ENCODE measurements at regions not wholly inside any gene's neighbourhood (a gene's known extent, or its start where the extent isn't known, plus 50 kb on each side); places are given as distances from the start of the nearest gene placed in this dataset.

DNA sequence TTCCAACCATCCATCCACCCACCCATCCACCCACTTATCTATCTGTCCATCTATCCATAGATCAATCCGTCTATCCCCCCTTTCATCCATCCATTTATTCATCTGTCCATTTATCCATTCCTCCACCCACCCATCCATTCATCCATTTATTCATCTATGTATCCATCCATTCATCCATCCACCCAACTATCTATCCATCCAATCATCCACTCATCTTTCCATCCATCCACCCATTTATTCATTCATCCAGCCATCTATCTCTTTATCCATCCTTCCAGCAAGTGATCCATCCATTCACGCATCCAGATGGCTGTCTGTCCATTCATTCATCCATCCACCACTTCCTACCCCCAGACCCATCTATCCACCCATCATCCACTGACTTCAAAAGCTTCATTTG, 84.0 kb upstream of the CD99 start:
- no peak for DNase-seq

DNA sequence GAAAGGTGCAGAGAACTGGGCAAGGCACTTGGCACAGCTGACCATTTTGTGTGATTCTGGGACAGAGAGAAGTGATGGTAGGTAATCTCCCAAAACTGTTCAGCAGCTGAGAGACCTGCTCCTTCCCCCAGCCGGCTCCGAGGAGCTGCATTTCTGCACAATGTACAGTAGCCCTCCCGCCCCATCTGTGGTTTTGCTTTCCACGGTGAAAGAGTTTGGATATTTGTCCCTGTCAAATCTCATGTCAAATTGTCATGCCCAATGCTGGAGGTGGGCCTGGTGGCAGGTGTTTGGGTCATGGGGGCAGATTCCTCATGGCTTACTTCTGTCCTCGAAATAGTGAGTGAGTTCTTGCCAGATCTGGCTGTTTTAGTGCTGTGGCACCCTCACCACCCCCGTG, 90.5 kb upstream of the CD99 start:
- no peak for DNase-seq

DNA sequence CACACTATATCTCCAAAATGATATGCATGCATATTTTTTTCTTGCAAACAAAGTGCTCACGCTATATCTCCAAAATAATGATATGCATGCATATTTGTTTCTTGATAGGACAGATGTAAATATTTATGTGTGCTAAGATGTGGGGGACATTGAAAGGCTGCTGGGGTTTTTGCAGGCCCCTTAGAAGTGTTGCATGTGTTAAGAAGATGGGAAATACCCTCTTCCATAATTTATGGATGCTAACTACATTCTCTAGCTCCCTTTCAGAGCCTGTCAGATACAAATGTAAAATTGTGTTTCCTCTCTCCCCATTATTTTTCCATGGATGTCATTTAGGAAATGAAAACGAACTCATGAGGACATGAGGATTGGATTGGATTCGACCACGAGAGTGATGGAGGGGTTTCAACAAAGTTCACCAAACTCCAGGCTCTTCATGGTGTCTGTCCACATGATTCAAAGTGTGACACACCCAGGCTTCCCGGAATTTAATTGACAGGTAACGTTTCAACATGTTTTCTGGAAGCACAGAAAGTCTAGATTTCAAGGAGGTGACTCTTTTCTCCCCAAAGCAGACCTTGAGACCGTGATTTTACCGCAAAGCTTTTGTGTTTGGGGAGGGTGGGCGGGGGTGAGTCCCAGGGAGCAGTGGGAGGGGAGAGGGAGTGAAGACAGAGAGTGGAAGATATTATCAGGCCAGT, 94.4 kb upstream of the CD99 start:
- no peak for DNase-seq

DNA sequence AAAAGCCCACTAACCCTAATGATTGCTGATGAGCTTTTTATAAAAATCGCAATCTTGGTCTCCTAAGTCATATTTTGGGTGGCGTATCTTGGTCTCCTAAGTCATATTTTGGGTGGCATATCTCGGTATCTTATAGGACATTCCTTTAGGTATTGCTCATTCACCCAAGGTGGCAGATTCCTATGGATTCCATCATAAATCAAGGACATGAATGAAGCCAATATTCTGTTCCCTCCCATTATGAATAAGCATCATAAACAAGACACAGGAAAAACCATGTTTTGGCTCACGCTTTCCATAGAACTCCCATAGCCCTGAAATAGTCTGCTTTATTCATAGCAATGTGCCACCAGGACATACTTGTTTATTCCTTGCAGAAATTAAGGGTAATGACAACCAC, 95.0 kb upstream of the CD99 start:
- no peak for DNase-seq

DNA sequence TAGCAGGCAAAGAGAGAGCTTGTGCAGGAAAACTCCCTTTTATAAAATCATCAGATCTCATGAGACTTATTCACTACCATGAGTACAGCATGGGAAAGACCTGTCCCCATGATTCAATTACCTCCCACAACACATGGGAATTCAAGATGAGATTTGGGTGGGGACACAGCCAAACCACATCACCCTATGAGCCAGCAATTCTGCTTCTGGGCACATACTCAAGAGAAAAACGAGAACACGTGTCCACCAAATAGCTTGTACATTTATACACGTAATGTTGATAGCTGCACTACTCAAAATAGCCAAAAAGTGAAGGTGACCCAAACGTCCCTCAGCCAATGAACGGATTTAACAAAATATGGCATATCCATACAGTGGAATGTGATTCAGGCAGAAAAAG, 94.5 kb upstream of the DHRSX start:
- DNase-seq = no peak

DNA sequence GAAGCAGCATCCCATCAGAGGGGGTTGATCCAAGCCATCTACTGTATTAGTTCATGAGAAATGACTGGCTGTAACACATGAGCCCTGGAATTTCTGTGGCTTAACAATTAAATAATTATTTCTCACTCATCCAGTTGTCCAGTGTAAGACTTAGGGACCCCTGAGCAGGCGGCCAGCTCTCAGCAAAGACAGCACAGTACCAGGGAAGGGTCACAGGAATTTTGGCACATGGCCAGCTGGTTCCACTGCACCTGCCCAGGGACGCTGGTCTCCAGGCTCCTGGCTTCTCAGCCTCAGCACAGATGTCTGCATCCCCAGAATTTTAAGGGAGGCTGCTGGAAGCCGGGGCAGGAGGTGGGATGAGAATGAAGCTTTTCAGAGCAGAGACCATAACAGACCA, 93.7 kb upstream of the DHRSX start:
- no peak for DNase-seq

DNA sequence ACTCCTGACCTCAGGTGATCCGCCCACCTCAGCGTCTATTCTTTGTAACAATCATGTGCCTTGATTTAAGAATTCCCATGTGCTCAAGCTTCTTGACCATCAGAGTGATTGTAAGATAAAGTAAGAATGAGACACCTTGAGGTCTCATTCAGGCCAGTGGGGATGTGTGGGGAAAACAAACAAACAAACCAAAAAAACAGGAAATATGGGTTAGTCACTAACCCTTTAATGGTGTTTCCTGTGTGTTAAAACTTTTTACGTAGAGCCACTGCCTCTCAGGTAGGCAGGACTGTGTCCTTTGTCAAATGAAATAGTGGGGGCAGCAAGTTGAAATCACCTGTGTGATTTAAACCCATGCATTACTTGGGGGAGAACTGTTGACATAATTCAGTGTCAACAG, 91.5 kb upstream of the DHRSX start:
- no peak for DNase-seq

DNA sequence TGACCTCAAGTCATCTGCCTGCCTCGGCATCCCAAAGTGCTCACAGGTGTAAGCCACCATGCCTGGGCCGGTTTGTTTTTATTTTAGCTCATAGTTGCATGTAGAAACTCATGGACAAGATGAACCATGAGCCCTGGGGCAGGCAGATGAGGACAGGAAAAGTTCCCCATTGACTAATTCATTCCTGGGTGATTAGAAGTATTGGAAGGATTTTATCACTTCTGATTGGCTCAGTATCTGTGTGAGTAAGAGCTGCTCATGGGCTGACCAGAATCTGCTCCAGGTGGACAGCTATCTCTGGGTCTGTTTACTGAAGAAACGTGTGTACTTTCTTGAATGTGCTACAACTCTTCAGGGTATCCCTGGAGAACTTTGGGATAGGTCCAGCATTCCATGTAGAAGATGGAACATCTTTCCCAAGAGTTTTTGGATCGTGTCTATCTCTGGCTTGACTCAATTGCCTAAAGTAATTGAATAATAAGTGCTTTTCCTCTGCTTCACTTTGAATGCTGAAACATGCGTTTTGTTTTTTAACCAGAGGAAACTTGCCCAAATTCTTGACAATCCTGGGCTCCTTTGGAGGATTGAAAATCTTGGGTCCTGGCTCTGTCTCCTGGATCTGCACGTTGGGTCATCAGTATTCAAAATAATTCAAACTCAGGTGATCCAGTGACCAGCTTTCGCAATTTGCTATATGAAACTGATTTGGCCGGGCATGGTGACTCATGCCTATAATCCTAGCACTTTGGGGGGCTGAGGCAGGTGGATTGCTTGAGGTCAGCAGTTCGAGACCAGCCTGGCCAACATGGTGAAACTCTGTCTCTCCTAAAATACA, 88.6 kb upstream of the DHRSX start:
- no peak for DNase-seq

DNA sequence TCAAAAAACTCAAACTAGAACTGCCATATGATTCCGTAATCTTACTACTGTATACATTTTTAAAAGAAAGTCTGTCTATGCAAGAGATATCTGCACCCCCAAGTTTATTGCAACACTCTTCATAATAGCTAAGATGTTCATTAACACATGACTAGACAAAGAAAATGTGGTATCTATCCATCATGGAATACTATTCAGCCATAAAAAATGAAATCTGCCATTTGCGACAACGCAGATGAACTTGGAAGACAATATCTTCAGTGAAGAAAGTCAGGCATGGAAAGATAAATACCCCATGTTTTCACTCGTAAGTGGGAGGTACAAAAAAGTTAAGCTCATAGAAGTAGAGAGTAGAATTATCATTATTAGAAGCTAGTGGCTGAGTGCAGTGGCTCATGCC, 87.3 kb upstream of the DHRSX start:
- DNase-seq = no peak

DNA sequence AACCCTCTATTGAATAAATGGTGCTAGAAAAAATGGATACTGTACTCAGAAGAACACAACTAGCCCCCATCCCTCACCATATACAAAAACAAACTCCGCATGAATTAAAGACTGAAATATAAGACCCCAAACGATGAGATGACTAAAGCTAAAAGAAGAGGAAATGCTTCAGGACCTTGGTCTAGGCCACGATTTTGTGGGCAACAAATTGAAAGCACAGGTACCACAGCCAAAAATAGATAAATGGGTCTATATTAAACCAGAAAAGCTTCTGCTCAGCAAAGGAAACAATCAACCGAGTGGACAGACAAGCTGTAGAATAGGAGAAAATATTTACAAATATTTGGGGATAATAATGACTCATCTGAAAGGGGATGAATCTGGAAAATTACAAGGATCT, 86.4 kb upstream of the DHRSX start:
- no peak for DNase-seq

DNA sequence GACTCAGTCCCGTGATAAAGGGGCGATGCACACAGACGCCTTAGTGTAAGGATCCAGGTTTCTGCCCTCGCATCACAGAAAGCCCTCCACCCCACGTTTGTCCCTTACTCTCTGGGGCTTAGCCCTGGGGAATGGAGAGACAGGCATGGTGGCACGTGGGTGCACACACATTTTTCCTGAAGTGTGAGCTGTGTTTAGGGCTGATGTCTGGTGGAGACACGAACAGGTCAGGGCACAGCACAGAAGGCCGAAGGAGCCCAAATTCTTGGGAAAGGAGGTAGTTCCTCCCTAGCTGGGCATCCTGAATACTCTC, 84.3 kb upstream of the DHRSX start:
- DNase-seq = no peak

DNA sequence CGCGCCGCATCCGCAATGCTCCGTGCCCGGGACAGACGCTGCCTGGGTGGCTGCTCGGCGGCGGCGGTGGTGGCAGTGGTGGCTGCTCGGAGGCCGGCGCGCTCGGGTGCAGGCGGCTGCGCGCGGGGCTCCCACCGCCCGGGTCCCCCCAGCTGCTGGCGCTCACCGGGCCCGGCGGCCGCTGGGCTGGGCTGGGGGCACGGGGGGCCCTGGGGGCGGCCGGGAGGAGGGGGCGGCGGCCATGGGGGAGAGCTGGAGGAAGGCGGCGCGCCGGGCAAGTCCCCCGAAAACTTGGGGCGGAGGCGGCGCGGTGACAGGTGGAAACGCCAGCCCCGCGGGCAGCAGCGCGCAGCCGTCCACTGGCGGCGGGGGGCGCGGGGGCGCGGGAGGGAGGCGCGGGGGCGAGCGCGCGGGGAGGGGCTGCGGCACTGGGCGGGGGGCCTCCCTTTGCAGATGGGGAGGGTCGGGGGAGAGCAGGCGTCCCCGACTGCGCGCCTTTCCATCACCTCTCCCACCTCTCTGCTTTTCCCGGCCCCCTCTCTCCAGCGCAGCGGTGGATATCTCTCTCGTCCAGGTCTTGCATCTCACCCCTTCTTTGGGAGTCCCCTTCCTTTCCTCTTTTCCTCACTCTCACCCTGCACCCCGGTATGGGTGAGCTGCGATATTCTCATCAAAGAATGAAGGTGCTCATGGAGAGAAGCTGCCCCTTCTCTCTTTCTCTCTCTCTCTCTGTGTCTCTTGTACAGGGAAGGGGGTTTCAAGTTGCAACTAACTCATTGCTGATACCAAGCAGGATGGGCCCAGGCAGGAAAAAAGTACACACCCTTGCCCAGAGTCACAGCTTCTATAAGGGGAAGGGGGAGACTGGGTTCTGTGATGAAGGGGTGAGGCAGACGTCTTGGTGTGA, 83.7 kb upstream of the DHRSX start:
- DNase-seq = peak in 1 of 5 donors; percentile 2

DNA sequence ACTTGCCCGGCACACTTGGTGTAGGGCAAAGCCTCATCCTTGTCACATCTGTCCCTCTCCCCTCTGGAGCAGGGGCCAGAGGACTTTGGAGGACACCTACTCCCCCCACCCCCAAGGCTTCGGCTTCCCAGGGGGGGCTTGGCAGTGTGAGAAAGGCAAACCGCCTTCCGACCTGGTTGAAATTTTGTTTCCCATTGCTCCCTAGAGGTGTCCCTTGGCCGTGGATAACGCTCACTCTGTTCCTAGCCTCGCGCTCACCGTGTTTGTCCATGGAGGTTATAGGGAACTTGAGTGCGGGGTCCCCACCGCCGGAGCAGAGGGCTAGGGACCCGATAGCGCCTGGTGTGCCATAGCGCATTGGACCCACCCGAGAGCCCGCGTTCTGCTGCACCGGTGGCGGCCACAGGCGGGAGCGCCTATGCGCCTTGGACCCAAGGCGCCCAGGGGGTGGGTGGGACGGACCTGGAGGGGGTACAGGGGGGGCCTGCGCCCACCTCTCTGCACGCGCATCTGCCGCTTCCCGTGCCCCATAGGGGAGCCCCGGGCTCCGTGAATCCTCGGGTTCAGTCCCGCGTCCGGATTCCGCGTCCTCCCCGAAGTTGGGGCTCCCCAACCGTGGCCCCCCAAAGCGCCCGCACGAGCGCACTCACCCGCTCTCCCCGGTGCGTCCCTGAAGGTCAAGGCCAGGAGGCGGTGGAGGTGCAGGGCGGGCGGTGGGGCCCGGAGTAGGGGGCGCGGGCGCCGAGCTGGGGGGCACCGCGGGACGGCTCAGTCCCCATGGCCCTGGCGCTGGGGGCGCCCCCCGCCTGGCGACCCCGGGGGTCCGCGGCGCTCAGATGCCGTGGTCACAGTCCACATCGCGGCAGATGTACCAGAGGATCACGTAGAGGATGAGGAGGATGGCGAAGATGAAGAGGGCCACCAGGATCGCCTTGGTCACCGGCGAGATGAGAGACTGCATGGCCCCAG, 82.7 kb upstream of the DHRSX start:
- DNase-seq = peak in 1 of 5 donors; percentile 2

DNA sequence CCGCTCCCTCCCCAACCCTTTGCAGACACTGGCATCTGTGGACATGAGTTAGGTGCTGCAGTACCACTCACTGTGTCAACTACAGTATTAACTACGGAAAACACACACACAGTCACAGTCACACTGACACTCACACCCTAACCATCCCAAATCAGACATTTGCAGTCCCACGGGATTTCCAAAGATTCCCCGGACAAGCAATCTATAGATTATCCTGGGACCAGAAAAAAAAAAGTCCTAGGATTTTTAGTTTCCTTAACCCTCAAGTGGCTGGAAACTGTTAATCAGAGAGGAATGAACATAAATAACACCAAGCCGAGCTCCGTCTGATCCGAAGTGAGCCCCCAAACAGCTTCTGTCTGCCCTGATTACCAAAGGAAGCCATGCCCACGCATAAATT, 81.9 kb upstream of the DHRSX start:
- no peak for DNase-seq

DNA sequence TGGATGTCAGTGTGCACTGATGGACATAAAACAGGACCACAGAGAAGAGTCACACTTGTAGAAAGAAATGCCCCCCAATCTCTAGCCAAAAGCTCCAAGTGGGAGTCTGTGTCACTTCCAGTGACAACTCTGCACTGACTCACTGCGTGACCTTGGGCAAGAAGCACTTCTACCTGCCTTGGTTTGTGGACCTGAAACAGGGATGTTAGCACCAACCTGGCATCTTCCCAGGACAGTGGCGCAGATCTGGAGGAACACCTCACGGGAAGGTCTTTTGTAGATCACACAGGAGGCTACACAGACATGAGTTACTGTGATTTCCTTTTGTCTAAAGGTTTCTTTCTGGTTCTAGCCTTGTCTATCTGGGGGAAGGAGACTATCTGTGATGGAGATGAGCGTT, 80.5 kb upstream of the DHRSX start:
- DNase-seq = no peak

DNA sequence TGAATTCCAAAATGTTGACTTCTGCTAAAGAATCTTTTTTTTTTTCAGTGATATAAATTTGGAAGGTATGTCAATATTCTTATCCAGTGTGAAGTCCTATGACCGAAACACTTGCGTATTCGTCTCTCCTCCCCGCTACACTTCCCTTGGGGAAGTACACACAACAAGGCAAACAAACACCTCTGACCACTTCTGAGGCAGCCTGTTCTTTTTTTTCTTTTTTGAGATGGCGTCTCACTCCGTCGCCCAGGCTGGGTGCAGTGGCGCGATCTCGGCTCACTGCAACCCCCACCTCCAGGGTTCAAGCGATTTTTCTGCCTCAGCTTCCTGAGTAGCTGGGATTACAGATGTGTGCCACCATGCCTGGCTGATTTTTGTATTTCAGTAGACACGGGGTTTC, 78.1 kb upstream of the DHRSX start:
- DNase-seq = no peak

DNA sequence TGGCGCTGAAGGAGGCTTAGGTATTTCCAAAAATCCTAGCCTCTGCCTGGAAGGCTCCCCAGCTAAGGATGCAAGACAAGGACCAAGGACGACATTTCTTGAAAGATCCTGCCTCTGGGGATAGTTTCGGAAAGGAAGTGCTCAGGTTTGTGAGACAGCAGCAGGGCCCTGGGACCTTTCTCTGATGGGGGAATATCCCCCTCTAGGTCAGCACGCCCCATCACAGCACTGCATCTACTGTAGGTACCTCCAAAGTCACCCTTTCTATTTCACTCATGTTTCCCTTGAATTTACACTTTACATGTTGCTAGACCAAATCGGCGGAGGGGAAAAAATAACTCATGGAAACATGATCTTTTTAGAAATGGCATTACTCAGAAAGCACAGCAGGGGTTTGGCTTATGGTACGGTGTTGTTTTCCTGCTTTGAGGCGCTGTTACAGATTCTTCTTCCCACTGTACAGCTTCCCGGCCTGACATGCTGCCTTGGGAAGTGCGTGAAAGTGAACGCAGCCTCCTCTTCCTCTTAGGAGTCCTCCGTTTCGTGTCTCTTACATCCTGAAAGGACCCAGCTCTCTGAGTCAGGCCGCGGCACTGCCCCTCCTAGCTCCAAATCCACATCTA, 77.2 kb upstream of the DHRSX start:
- no peak for DNase-seq

DNA sequence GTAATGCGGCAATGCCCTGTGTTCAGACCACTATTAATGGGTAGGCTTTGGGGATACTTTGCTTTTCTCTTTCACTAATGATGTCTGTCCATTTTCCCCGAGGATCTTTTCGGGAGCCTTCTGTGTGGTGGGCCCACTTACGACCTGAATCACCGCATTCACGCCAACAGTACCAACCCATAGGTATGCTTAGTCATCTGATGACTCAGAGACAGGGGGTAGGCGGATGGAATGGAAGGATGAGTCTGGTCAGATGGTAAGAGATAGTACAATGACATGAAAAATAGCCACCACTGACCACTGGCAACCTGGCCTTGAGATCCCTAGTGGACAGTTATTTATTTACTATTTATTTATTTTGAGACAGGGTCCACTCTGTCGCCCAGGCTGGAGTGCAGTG, 76.0 kb upstream of the DHRSX start:
- no peak for DNase-seq

DNA sequence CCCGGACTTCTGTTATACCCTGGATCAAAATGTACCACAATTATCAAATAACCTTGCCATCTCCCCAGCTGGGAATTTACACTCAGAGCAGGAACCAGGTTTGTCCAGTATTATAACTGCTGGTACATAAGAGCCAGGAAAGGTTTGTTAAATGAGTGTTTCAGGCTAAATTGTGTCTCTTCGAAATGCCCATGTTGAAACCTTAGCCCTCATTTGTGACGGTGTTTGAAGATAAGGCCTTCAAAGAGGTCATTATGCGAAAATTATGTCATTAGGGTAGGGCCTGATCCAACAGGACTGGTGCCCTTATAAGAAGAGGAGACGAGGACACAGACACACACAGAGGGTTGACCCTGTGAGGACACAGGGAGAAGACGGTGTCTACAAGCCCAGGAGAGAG, 73.5 kb upstream of the DHRSX start:
- DNase-seq = no peak

DNA sequence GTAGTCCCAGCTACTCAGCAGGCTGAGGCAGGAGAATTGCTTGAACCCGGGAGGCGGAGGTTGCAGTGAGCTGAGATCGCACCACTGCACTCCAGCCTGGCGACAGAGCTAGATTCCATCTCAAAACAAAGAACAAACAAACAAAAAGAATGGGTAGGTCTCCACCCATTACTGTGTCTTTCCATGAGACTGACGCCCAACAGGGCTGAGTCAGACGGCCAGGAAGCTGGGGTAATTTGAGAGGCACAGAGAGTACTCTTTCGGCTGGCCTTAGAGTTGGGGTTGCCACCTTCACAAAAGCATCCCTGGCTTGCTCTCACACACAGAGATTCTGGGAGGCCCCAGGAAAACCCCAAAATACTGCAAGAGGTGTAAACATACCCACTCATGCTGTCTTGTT, 72.0 kb upstream of the DHRSX start:
- no peak for DNase-seq

DNA sequence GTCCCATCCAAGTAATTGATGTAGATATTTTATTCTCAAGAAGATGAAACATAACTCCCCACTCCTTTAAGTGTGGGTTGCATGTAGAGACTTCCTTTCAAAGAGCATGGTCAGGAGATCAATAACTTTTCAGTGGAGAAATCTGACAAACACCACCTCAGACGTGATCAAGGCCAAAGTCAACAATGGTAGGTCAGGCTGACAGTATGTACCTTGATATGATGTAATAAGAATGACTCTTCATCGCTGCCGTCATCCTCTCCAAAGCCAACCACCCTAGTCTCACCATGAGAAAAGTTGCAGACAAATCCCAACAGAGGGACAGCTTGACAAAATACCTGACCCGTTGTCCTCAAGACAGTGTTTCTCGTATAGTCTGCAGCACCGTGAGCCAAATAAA, 67.3 kb upstream of the DHRSX start:
- DNase-seq = no peak

DNA sequence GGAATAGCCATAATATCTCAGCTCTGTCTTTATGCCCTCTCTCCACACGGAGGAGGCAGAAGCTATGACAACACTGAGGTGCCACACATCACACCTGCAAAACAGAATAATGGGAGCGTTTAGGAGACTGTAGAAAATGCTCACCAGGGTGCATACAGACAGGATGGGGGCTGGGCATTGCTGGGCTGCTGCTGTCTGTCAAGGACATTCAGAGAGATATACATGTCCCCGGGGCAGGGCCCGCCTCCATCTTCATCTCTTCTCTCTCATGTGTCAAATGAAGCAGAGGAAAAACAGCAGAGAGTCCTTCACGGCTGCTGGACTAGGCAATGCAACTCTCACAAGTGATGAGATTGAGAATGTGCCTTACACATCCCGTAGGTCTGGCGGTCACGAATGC, 65.3 kb upstream of the DHRSX start:
- no peak for DNase-seq
